ENCODE measurements at regions not wholly inside any gene's neighbourhood (a gene's known extent, or its start where the extent isn't known, plus 50 kb on each side); places are given as distances from the start of the nearest gene placed in this dataset.

DNA sequence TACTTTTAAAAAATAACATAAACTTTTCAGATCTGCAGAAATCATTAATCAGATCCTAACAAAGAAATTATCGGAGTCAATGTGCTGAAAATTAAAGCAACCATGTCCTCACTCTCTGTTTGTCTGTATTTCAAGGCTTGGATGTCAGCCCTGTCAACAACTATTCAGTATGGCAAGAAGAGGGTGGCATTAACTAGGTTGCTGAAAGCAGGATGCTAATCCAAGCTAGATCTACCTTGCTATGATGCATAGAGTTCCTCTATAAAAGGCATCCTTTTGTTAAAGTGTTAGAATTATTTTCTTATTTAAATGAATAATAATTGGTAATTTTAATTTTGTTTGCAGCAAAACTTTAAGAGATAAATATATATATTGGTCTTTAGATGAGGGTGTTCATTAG lies 800.8 kb downstream of the CDH11 start:
- TF ChIP-seq, protein P1, sequence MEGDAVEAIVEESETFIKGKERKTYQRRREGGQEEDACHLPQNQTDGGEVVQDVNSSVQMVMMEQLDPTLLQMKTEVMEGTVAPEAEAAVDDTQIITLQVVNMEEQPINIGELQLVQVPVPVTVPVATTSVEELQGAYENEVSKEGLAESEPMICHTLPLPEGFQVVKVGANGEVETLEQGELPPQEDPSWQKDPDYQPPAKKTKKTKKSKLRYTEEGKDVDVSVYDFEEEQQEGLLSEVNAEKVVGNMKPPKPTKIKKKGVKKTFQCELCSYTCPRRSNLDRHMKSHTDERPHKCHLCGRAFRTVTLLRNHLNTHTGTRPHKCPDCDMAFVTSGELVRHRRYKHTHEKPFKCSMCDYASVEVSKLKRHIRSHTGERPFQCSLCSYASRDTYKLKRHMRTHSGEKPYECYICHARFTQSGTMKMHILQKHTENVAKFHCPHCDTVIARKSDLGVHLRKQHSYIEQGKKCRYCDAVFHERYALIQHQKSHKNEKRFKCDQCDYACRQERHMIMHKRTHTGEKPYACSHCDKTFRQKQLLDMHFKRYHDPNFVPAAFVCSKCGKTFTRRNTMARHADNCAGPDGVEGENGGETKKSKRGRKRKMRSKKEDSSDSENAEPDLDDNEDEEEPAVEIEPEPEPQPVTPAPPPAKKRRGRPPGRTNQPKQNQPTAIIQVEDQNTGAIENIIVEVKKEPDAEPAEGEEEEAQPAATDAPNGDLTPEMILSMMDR (conservative IDR thresholded peaks at IDR 0.05) = no peak
- TF ChIP-seq ZFX (IDR thresholded peaks at IDR 0.05) = no peak

All from C4-2B (cell line).